HFFc6 (cell line): ENCODE measurements at regions not wholly inside any gene's neighbourhood (a gene's known extent, or its start where the extent isn't known, plus 50 kb on each side); places are given as distances from the start of the nearest gene placed in this dataset.
"Not testable (repeated sequence)": the region's sequence is repeated elsewhere in the genome, so short reads cannot be mapped to it uniquely, and the experiment has no call there.

ENCODE experiments used
- DNase-seq: peaks from one replicate; pipeline ENCODE4 v3.0.0-alpha.2; 2018
- H3K27ac Mint-ChIP-seq: 2 replicates; pipeline ENCODE4 v1.8.0; 2020; ENCODE audit warnings: mild to moderate bottlenecking, mixed read lengths
- H3K27me3 Mint-ChIP-seq: 2 replicates; pipeline ENCODE4 v1.8.0; 2021; ENCODE audit warnings: mild to moderate bottlenecking, moderate library complexity, mixed read lengths; ENCODE audit not compliant: insufficient read depth
- H3K36me3 Mint-ChIP-seq: 2 replicates; pipeline ENCODE4 v1.8.0; 2021; ENCODE audit warnings: low read depth, mixed read lengths
- H3K4me1 Mint-ChIP-seq: 2 replicates; pipeline ENCODE4 v1.8.0; 2020; ENCODE audit warnings: low read depth, mixed read lengths
- H3K4me3 Mint-ChIP-seq: 2 replicates; pipeline ENCODE4 v1.8.0; 2020; ENCODE audit warnings: mild to moderate bottlenecking, moderate library complexity, mixed read lengths
- H3K9me3 Mint-ChIP-seq: 2 replicates; pipeline ENCODE4 v1.8.0; 2020; ENCODE audit warnings: mild to moderate bottlenecking, mixed read lengths
- TF ChIP-seq, protein P1 (sequence below): fragments of 200-600 bp; sonication (generic); IDR thresholded peaks from 2 replicates; pipeline ENCODE4 v1.5.0; 2021; ENCODE audit warnings: antibody characterized with exemption, mild to moderate bottlenecking

DNA sequence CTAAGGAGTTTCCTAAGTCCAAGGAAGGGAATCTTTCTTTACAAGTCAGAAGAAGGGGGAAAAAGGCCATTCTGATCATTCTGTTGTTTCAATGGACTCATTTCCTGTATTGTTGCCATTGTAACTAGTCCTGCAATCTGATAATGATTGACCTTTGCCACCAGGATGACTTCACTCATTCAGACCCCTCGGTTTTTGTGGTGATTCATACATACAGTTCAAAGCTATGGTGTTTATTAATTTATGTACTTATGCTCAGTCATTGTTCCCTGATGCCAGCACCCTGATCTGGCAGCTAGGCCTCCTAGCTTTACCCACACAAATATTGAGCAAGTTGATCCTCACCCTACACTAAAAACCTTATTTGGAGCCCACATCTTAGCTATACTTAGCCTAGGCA lies 57.6 kb upstream of the ZNF519 start:
- Mint-ChIP-seq H3K4me3 (no peak overlapping the region), H3K9me3 (peaks cover 4% of the 10 kb centered on the region; the same call in 1 of the 2 replicates), H3K27me3 (no peaks in the 10 kb centered on the region), H3K4me1 (no peaks in the 10 kb centered on the region), H3K27ac (peak overlapping the region; percentile 30; the same call in 1 of the 2 replicates), H3K36me3 (no peaks in the 10 kb centered on the region)
- peak; percentile 2 for DNase-seq
- TF ChIP-seq, protein P1, sequence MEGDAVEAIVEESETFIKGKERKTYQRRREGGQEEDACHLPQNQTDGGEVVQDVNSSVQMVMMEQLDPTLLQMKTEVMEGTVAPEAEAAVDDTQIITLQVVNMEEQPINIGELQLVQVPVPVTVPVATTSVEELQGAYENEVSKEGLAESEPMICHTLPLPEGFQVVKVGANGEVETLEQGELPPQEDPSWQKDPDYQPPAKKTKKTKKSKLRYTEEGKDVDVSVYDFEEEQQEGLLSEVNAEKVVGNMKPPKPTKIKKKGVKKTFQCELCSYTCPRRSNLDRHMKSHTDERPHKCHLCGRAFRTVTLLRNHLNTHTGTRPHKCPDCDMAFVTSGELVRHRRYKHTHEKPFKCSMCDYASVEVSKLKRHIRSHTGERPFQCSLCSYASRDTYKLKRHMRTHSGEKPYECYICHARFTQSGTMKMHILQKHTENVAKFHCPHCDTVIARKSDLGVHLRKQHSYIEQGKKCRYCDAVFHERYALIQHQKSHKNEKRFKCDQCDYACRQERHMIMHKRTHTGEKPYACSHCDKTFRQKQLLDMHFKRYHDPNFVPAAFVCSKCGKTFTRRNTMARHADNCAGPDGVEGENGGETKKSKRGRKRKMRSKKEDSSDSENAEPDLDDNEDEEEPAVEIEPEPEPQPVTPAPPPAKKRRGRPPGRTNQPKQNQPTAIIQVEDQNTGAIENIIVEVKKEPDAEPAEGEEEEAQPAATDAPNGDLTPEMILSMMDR, result no peak

DNA sequence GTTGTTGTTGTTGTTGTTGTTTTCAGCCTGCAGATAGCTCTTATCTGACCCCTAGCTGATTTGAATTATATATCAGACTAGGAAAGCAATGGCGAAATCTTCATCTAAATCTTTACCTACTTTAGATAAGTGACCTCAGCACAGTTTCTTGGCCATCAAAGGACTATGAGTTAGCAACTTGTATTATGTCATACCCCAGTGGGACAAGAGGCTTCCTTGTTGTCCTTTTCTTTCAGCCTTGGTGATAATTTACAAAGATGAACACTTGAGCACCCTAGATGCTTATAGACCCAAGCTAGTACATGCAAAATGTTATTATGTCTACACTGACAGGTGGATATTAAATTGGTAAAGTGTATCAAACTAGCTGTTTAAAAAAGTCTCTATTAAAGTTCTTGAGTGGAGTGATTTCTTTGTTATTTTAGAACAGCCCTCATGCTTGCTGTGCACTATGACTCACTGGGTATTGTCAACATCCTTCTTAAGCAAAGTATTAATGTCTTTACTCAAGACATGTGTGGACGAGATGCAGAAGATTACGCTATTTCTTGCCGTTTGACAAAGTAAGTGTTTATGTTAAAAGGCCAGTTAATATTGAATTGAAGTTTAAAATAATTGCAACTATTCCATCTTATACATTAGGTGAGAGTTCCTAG lies 56.6 kb upstream of the ZNF519 start:
- not testable (repeated sequence) for H3K36me3 Mint-ChIP-seq, H3K27me3 Mint-ChIP-seq, DNase-seq, H3K4me1 Mint-ChIP-seq, H3K4me3 Mint-ChIP-seq, H3K27ac Mint-ChIP-seq, H3K9me3 Mint-ChIP-seq
